Bronchial epithelial cell (primary cell): ENCODE measurements at regions not wholly inside any gene's neighbourhood (a gene's known extent, or its start where the extent isn't known, plus 50 kb on each side); places are given as distances from the start of the nearest gene placed in this dataset.

ENCODE experiments used
- DNase-seq: peaks from one replicate; pipeline ENCODE4 v3.0.0-alpha.2; 2010; ENCODE audit warnings: low read depth
- FAIRE-seq: peaks from 2 replicates; lab custom pipeline; 2011; peaks lifted over from hg19 to GRCh38; lab: Jason Lieb, UNC
- H3K27me3 ChIP-seq: 2 replicates; pipeline ENCODE4 v1.5.1; 2011; ENCODE audit warnings: low read length; ENCODE audit not compliant: control insufficient read depth, insufficient read depth
- H3K36me3 ChIP-seq: 2 replicates; pipeline ENCODE4 v1.5.1; 2011; ENCODE audit warnings: low read length; ENCODE audit not compliant: control insufficient read depth, insufficient read depth
- H3K4me3 ChIP-seq: 2 replicates; pipeline ENCODE4 v1.5.1; 2011; ENCODE audit warnings: mild to moderate bottlenecking, low read depth, low read length, control low read depth
- CTCF ChIP-seq: IDR thresholded peaks from 2 replicates; pipeline ENCODE4 v1.5.1; 2011; ENCODE audit warnings: mild to moderate bottlenecking, moderate library complexity, low read length, control low read depth, inconsistent platforms; ENCODE audit not compliant: insufficient read depth, severe bottlenecking

- no peak for FAIRE-seq
- no peak for DNase-seq
- no peaks in the 10 kb centered on the region for H3K27me3 ChIP-seq
- no peak overlapping the region for H3K4me3 ChIP-seq
- H3K36me3 ChIP-seq: no peaks in the 10 kb centered on the region
- no peak for TF ChIP-seq CTCF
Measured at GRCh38 chr16:79449067-79449769, 151.3 kb downstream of the MAF start.

- TF ChIP-seq CTCF: no peak
- DNase-seq (no peak), FAIRE-seq (no peak)
- Histone ChIP-seq H3K27me3 (no peaks in the 10 kb centered on the region), H3K36me3 (no peaks in the 10 kb centered on the region), H3K4me3 (no peak overlapping the region)
Measured at GRCh38 chr16:79444572-79444971, 156.0 kb downstream of the MAF start.

- no peak for DNase-seq
- H3K4me3 ChIP-seq: no peak overlapping the region
- TF ChIP-seq CTCF: no peak
- H3K27me3 ChIP-seq: no peaks in the 10 kb centered on the region
- FAIRE-seq: no peak
- H3K36me3 ChIP-seq: no peaks in the 10 kb centered on the region
Measured at GRCh38 chr16:79439901-79440300, 160.6 kb downstream of the MAF start.

- H3K4me3 ChIP-seq: no peak overlapping the region
- DNase-seq (peak; percentile 1), FAIRE-seq (no peak)
- no peak for TF ChIP-seq CTCF
- H3K27me3 ChIP-seq: no peaks in the 10 kb centered on the region
- H3K36me3 ChIP-seq: no peaks in the 10 kb centered on the region
Measured at GRCh38 chr16:79437764-79438751, 162.5 kb downstream of the MAF start.

- DNase-seq (no peak), FAIRE-seq (no peak)
- Histone ChIP-seq H3K36me3 (no peaks in the 10 kb centered on the region), H3K4me3 (no peak overlapping the region), H3K27me3 (no peaks in the 10 kb centered on the region)
- no peak for TF ChIP-seq CTCF
Measured at GRCh38 chr16:79436885-79437284, 163.7 kb downstream of the MAF start.
